ENCODE measurements at regions not wholly inside any gene's neighbourhood (a gene's known extent, or its start where the extent isn't known, plus 50 kb on each side); places are given as distances from the start of the nearest gene placed in this dataset.
"Not testable (repeated sequence)": the region's sequence is repeated elsewhere in the genome, so short reads cannot be mapped to it uniquely, and the experiment has no call there.

GRCh38 chr13:68892596-68892995 is 1215.0 kb upstream of the ATXN8OS start:
- not testable (repeated sequence) for DNase-seq; H3K27ac ChIP-seq (ENCODE audit: low read length); H3K4me1 ChIP-seq (ENCODE audit: control insufficient read depth, insufficient read depth, low read length); H3K27me3 ChIP-seq (ENCODE audit: control insufficient read depth, insufficient read depth, low read length); H3K4me3 ChIP-seq (ENCODE audit: low read length); H3K9me3 ChIP-seq (replicated peaks; ENCODE audit: control insufficient read depth, low read depth, low read length); H3K36me3 ChIP-seq (ENCODE audit: control insufficient read depth, insufficient read depth, low read length)
- WGBS (ENCODE audit: insufficient coverage) = 100% methylated on average over 1 of the region's 3 CpGs

- not testable (repeated sequence) for H3K9me3 ChIP-seq (replicated peaks; ENCODE audit: control insufficient read depth, low read depth, low read length); H3K4me3 ChIP-seq (ENCODE audit: low read length); H3K4me1 ChIP-seq (ENCODE audit: control insufficient read depth, insufficient read depth, low read length); DNase-seq; H3K27ac ChIP-seq (ENCODE audit: low read length); H3K36me3 ChIP-seq (ENCODE audit: control insufficient read depth, insufficient read depth, low read length); H3K27me3 ChIP-seq (ENCODE audit: control insufficient read depth, insufficient read depth, low read length)
- 91% methylated on average over 6 of the region's 7 CpGs for WGBS (ENCODE audit: insufficient coverage)
Measured at GRCh38 chr13:68890101-68890500, 1217.5 kb upstream of the ATXN8OS start.

- H3K9me3 ChIP-seq (replicated peaks; ENCODE audit: control insufficient read depth, low read depth, low read length) = no peaks in the 10 kb centered on the region
- no peaks in the 10 kb centered on the region for H3K4me1 ChIP-seq (ENCODE audit: control insufficient read depth, insufficient read depth, low read length)
- H3K4me3 ChIP-seq (ENCODE audit: low read length) = no peak overlapping the region
- WGBS (ENCODE audit: insufficient coverage) = 64% methylated on average over 1 of the region's 4 CpGs
- no peaks in the 10 kb centered on the region for H3K27me3 ChIP-seq (ENCODE audit: control insufficient read depth, insufficient read depth, low read length)
- DNase-seq = no peak
- H3K27ac ChIP-seq (ENCODE audit: low read length) = no peak overlapping the region
- H3K36me3 ChIP-seq (ENCODE audit: control insufficient read depth, insufficient read depth, low read length) = no peaks in the 10 kb centered on the region
Measured at GRCh38 chr13:68888832-68889231, 1218.8 kb upstream of the ATXN8OS start.

GRCh38 chr13:68872338-68872737 is 1235.3 kb upstream of the ATXN8OS start:
- H3K9me3 ChIP-seq (replicated peaks; ENCODE audit: control insufficient read depth, low read depth, low read length) = no peaks in the 10 kb centered on the region
- H3K4me1 ChIP-seq (ENCODE audit: control insufficient read depth, insufficient read depth, low read length) = no peaks in the 10 kb centered on the region
- no peak for DNase-seq
- H3K4me3 ChIP-seq (ENCODE audit: low read length) = no peak overlapping the region
- H3K27me3 ChIP-seq (ENCODE audit: control insufficient read depth, insufficient read depth, low read length) = no peaks in the 10 kb centered on the region
- H3K27ac ChIP-seq (ENCODE audit: low read length) = no peak overlapping the region
- H3K36me3 ChIP-seq (ENCODE audit: control insufficient read depth, insufficient read depth, low read length) = no peaks in the 10 kb centered on the region
- WGBS (ENCODE audit: insufficient coverage) = no CpG with 5 or more reads among the region's 2 CpGs

- no peaks in the 10 kb centered on the region for H3K4me1 ChIP-seq (ENCODE audit: control insufficient read depth, insufficient read depth, low read length)
- no peaks in the 10 kb centered on the region for H3K9me3 ChIP-seq (replicated peaks; ENCODE audit: control insufficient read depth, low read depth, low read length)
- DNase-seq = no peak
- H3K27ac ChIP-seq (ENCODE audit: low read length) = no peak overlapping the region
- no peaks in the 10 kb centered on the region for H3K36me3 ChIP-seq (ENCODE audit: control insufficient read depth, insufficient read depth, low read length)
- no peak overlapping the region for H3K4me3 ChIP-seq (ENCODE audit: low read length)
- no CpG with 5 or more reads among the region's 1 CpG for WGBS (ENCODE audit: insufficient coverage)
- H3K27me3 ChIP-seq (ENCODE audit: control insufficient read depth, insufficient read depth, low read length) = no peaks in the 10 kb centered on the region
Measured at GRCh38 chr13:68851026-68851425, 1256.6 kb upstream of the ATXN8OS start.

- no peak overlapping the region for H3K4me3 ChIP-seq (ENCODE audit: low read length)
- 33% methylated on average over 1 of the region's 3 CpGs for WGBS (ENCODE audit: insufficient coverage)
- peak; percentile 17 for DNase-seq
- no peak overlapping the region for H3K27ac ChIP-seq (ENCODE audit: low read length)
- H3K36me3 ChIP-seq (ENCODE audit: control insufficient read depth, insufficient read depth, low read length) = no peaks in the 10 kb centered on the region
- H3K4me1 ChIP-seq (ENCODE audit: control insufficient read depth, insufficient read depth, low read length) = no peaks in the 10 kb centered on the region
- H3K9me3 ChIP-seq (replicated peaks; ENCODE audit: control insufficient read depth, low read depth, low read length) = peaks cover 5% of the 10 kb centered on the region
- H3K27me3 ChIP-seq (ENCODE audit: control insufficient read depth, insufficient read depth, low read length) = no peaks in the 10 kb centered on the region
Measured at GRCh38 chr13:68850160-68850559, 1257.5 kb upstream of the ATXN8OS start.

GRCh38 chr13:68846663-68847062 is 1261.0 kb upstream of the ATXN8OS start:
- no peak for DNase-seq
- Histone ChIP-seq H3K4me3 (ENCODE audit: low read length) (no peak overlapping the region), H3K27me3 (ENCODE audit: control insufficient read depth, insufficient read depth, low read length) (no peaks in the 10 kb centered on the region), H3K9me3 (replicated peaks; ENCODE audit: control insufficient read depth, low read depth, low read length) (peaks cover 8% of the 10 kb centered on the region), H3K36me3 (ENCODE audit: control insufficient read depth, insufficient read depth, low read length) (no peaks in the 10 kb centered on the region), H3K27ac (ENCODE audit: low read length) (no peak overlapping the region), H3K4me1 (ENCODE audit: control insufficient read depth, insufficient read depth, low read length) (no peaks in the 10 kb centered on the region)
- no CpG with 5 or more reads among the region's 1 CpG for WGBS (ENCODE audit: insufficient coverage)

GRCh38 chr13:68834375-68834774 is 1273.3 kb upstream of the ATXN8OS start:
- H3K36me3 ChIP-seq (ENCODE audit: control insufficient read depth, insufficient read depth, low read length) = no peaks in the 10 kb centered on the region
- H3K4me1 ChIP-seq (ENCODE audit: control insufficient read depth, insufficient read depth, low read length) = no peaks in the 10 kb centered on the region
- no peak overlapping the region for H3K4me3 ChIP-seq (ENCODE audit: low read length)
- no peak for DNase-seq
- H3K9me3 ChIP-seq (replicated peaks; ENCODE audit: control insufficient read depth, low read depth, low read length) = no peaks in the 10 kb centered on the region
- no peak overlapping the region for H3K27ac ChIP-seq (ENCODE audit: low read length)
- H3K27me3 ChIP-seq (ENCODE audit: control insufficient read depth, insufficient read depth, low read length) = no peaks in the 10 kb centered on the region

- 80% methylated on average over 3 of the region's 7 CpGs for WGBS (ENCODE audit: insufficient coverage)
- H3K9me3 ChIP-seq (replicated peaks; ENCODE audit: control insufficient read depth, low read depth, low read length) = no peaks in the 10 kb centered on the region
Measured at GRCh38 chr13:68816715-68817114, 1290.9 kb upstream of the ATXN8OS start.

GRCh38 chr13:68813180-68813796 is 1294.3 kb upstream of the ATXN8OS start:
- no peaks in the 10 kb centered on the region for H3K27me3 ChIP-seq (ENCODE audit: control insufficient read depth, insufficient read depth, low read length)
- 44% methylated on average over 1 of the region's 7 CpGs for WGBS (ENCODE audit: insufficient coverage)
- DNase-seq = peak; percentile 1

More at GRCh38 chr13:68816715-68817114, 1290.9 kb upstream of the ATXN8OS start:
- Histone ChIP-seq H3K4me3 (ENCODE audit: low read length) (no peak overlapping the region), H3K36me3 (ENCODE audit: control insufficient read depth, insufficient read depth, low read length) (no peaks in the 10 kb centered on the region), H3K27me3 (ENCODE audit: control insufficient read depth, insufficient read depth, low read length) (no peaks in the 10 kb centered on the region), H3K4me1 (ENCODE audit: control insufficient read depth, insufficient read depth, low read length) (no peaks in the 10 kb centered on the region), H3K27ac (ENCODE audit: low read length) (no peak overlapping the region)
- no peak for DNase-seq

GRCh38 chr13:68810660-68811059 is 1297.0 kb upstream of the ATXN8OS start:
- no CpG with 5 or more reads among the region's 1 CpG for WGBS (ENCODE audit: insufficient coverage)
- Histone ChIP-seq H3K27ac (ENCODE audit: low read length) (no peak overlapping the region), H3K4me3 (ENCODE audit: low read length) (no peak overlapping the region), H3K36me3 (ENCODE audit: control insufficient read depth, insufficient read depth, low read length) (no peaks in the 10 kb centered on the region), H3K4me1 (ENCODE audit: control insufficient read depth, insufficient read depth, low read length) (no peaks in the 10 kb centered on the region), H3K9me3 (replicated peaks; ENCODE audit: control insufficient read depth, low read depth, low read length) (no peaks in the 10 kb centered on the region), H3K27me3 (ENCODE audit: control insufficient read depth, insufficient read depth, low read length) (no peaks in the 10 kb centered on the region)
- DNase-seq = peak; percentile 1

More at GRCh38 chr13:68813180-68813796, 1294.3 kb upstream of the ATXN8OS start:
- Histone ChIP-seq H3K4me3 (ENCODE audit: low read length) (no peak overlapping the region), H3K9me3 (replicated peaks; ENCODE audit: control insufficient read depth, low read depth, low read length) (no peaks in the 10 kb centered on the region), H3K36me3 (ENCODE audit: control insufficient read depth, insufficient read depth, low read length) (no peaks in the 10 kb centered on the region), H3K4me1 (ENCODE audit: control insufficient read depth, insufficient read depth, low read length) (no peaks in the 10 kb centered on the region), H3K27ac (ENCODE audit: low read length) (no peak overlapping the region)

Measured in muscle of leg (tissue), 3 donors.